ENCODE measurements at regions not wholly inside any gene's neighbourhood (a gene's known extent, or its start where the extent isn't known, plus 50 kb on each side); places are given as distances from the start of the nearest gene placed in this dataset.
"Not testable (repeated sequence)": the region's sequence is repeated elsewhere in the genome, so short reads cannot be mapped to it uniquely, and the experiment has no call there.

GRCh38 chr11:107259811-107260221 is 197.8 kb downstream of the CWF19L2 start:
- Histone ChIP-seq H3K27me3 (ENCODE audit: control insufficient read depth in 3 of 3, insufficient read depth in 3 of 3, low read length in 3 of 3) (no peaks in the 10 kb centered on the region), H3K4me3 (ENCODE audit: low read depth in 1 of 3, low read length in 3 of 3) (no peak overlapping the region), H3K9me3 (ENCODE audit: control insufficient read depth in 2 of 2, insufficient read depth in 1 of 2, low read depth in 1 of 2, low read length in 1 of 2) (no peaks in the 10 kb centered on the region), H3K27ac (ENCODE audit: low read depth in 1 of 3, low read length in 2 of 3) (no peak overlapping the region), H3K36me3 (ENCODE audit: control insufficient read depth in 3 of 3, insufficient read depth in 2 of 3, low read depth in 1 of 3, low read length in 3 of 3) (no peaks in the 10 kb centered on the region), H3K4me1 (ENCODE audit: control insufficient read depth in 3 of 3, insufficient read depth in 2 of 3, low read depth in 1 of 3, low read length in 2 of 3) (no peaks in the 10 kb centered on the region)
- 40 to 71% (median 66%) methylated on average over 7 of the region's 7 CpGs for WGBS, 3 donors
- FAIRE-seq (no peak), DNase-seq (no peak)

DNA sequence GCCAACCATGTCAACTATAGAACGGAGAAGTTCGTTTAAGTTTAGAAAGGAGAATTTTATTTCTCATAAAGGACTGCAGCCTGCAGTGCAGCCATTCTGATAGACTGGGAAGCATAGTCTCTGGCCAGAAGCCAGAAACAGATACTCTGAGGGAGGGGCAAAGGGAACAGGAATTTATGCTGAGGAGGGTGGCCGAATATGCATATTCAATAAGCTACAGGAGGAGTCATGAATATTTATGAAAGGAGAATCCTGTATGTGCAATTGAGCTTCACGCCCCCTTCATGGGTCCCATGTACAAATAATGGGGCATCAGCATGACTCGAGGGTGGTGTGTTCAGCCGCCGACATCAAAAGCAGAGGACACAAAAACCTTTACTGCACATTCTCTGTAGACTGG is 199.9 kb downstream of the CWF19L2 start:
- no peak for DNase-seq

GRCh38 chr11:107253661-107254060 is 204.0 kb downstream of the CWF19L2 start:
- H3K36me3 ChIP-seq (ENCODE audit: control insufficient read depth in 3 of 3, insufficient read depth in 2 of 3, low read depth in 1 of 3, low read length in 3 of 3); FAIRE-seq; H3K4me1 ChIP-seq (ENCODE audit: control insufficient read depth in 3 of 3, insufficient read depth in 2 of 3, low read depth in 1 of 3, low read length in 2 of 3); H3K27ac ChIP-seq (ENCODE audit: low read depth in 1 of 3, low read length in 2 of 3); H3K9me3 ChIP-seq (ENCODE audit: control insufficient read depth in 2 of 2, insufficient read depth in 1 of 2, low read depth in 1 of 2, low read length in 1 of 2); H3K4me3 ChIP-seq (ENCODE audit: low read depth in 1 of 3, low read length in 3 of 3); DNase-seq; H3K27me3 ChIP-seq (ENCODE audit: control insufficient read depth in 3 of 3, insufficient read depth in 3 of 3, low read length in 3 of 3): not testable (repeated sequence)
- 84 to 86% (median 84%) methylated on average over 8 of the region's 8 CpGs for WGBS, 3 donors

More for the DNA sequence above, 199.9 kb downstream of the CWF19L2 start:
- H3K36me3 ChIP-seq (ENCODE audit: control insufficient read depth in 3 of 3, insufficient read depth in 2 of 3, low read depth in 1 of 3, low read length in 3 of 3), result no peaks in the 10 kb centered on the region
- H3K27ac ChIP-seq (ENCODE audit: low read depth in 1 of 3, low read length in 2 of 3), result no peak overlapping the region
- no peak overlapping the region for H3K4me3 ChIP-seq (ENCODE audit: low read depth in 1 of 3, low read length in 3 of 3)
- no peaks in the 10 kb centered on the region for H3K27me3 ChIP-seq (ENCODE audit: control insufficient read depth in 3 of 3, insufficient read depth in 3 of 3, low read length in 3 of 3)
- H3K4me1 ChIP-seq (ENCODE audit: control insufficient read depth in 3 of 3, insufficient read depth in 2 of 3, low read depth in 1 of 3, low read length in 2 of 3), result no peaks in the 10 kb centered on the region
- 92 to 94% (median 93%) methylated on average over 7 of the region's 7 CpGs for WGBS, 3 donors
- no peaks in the 10 kb centered on the region for H3K9me3 ChIP-seq (ENCODE audit: control insufficient read depth in 2 of 2, insufficient read depth in 1 of 2, low read depth in 1 of 2, low read length in 1 of 2)
- FAIRE-seq, result no peak

DNA sequence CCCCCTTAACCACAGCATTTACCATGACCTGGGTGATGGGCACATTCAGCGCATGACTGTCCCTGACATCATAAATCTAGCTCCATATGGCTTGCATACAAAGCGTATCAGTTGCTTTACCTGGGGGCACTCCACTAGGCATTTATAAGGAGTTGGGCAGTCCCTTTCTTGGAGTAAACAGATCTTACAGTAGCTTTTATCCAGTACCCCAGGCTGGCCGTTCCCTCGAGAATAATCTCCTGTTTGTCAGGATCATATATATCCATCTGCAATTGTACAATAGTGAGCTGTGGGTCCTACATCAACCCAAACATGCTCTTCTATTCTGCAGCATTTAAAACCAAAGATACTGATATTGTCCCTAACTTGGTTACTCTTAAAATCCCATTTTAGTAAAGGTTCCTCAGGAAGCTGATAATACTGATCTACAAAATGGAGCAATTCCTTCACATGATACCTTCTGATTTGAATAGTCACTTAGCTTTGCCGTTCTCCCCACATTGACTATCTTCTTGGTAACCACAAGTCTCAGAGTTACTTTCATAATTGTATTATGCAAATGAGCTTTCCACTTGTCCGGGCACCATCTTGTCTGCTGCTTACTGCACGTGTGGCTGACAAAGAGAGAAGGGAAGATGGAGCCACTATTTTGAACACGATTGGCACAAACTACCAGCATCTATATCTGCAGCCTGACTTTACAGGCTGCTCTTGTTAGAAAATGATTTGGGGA is 205.0 kb downstream of the CWF19L2 start:
- Histone ChIP-seq H3K36me3 (ENCODE audit: control insufficient read depth in 3 of 3, insufficient read depth in 2 of 3, low read depth in 1 of 3, low read length in 3 of 3) (no peaks in the 10 kb centered on the region), H3K4me1 (ENCODE audit: control insufficient read depth in 3 of 3, insufficient read depth in 2 of 3, low read depth in 1 of 3, low read length in 2 of 3) (no peaks in the 10 kb centered on the region), H3K4me3 (ENCODE audit: low read depth in 1 of 3, low read length in 3 of 3) (no peak overlapping the region), H3K27ac (ENCODE audit: low read depth in 1 of 3, low read length in 2 of 3) (no peak overlapping the region), H3K9me3 (ENCODE audit: control insufficient read depth in 2 of 2, insufficient read depth in 1 of 2, low read depth in 1 of 2, low read length in 1 of 2) (no peaks in the 10 kb centered on the region), H3K27me3 (ENCODE audit: control insufficient read depth in 3 of 3, insufficient read depth in 3 of 3, low read length in 3 of 3) (no peaks in the 10 kb centered on the region)
- WGBS, 3 donors, result 84 to 88% (median 84%) methylated on average over 8 of the region's 8 CpGs
- DNase-seq (no peak), FAIRE-seq (no peak)

DNA sequence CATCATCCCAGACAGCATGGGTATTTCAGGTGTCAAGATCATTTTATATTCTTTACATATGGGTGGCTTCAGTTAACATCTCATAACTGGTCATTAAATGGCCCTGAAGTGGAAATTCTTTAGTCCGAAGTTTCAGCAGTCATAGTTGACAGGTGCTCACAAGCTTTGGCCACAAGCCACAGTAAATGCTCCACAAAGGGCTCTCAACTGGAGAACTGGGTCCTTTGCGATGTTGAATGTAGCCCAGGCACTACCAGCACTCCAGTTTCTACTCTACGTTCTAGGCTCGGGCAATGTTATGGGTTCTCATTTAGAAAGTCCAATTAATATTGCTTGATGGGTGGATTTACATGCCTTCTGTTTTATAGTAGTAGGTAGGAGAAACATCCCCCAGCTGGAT is 206.3 kb downstream of the CWF19L2 start:
- Histone ChIP-seq H3K27me3 (ENCODE audit: control insufficient read depth in 3 of 3, insufficient read depth in 3 of 3, low read length in 3 of 3) (peaks cover 0 to 1% (median 0%) of the 10 kb centered on the region in 3 donors), H3K4me3 (ENCODE audit: low read depth in 1 of 3, low read length in 3 of 3) (no peak overlapping the region), H3K4me1 (ENCODE audit: control insufficient read depth in 3 of 3, insufficient read depth in 2 of 3, low read depth in 1 of 3, low read length in 2 of 3) (no peaks in the 10 kb centered on the region), H3K27ac (ENCODE audit: low read depth in 1 of 3, low read length in 2 of 3) (no peak overlapping the region), H3K9me3 (ENCODE audit: control insufficient read depth in 2 of 2, insufficient read depth in 1 of 2, low read depth in 1 of 2, low read length in 1 of 2) (no peaks in the 10 kb centered on the region), H3K36me3 (ENCODE audit: control insufficient read depth in 3 of 3, insufficient read depth in 2 of 3, low read depth in 1 of 3, low read length in 3 of 3) (no peaks in the 10 kb centered on the region)
- WGBS, 3 donors, result 93 to 94% (median 94%) methylated on average over 4 of the region's 4 CpGs
- FAIRE-seq (no peak), DNase-seq (no peak)

- no peaks in the 10 kb centered on the region for H3K36me3 ChIP-seq (ENCODE audit: control insufficient read depth in 3 of 3, insufficient read depth in 2 of 3, low read depth in 1 of 3, low read length in 3 of 3)
- FAIRE-seq (no peak), DNase-seq (no peak)
- H3K4me1 ChIP-seq (ENCODE audit: control insufficient read depth in 3 of 3, insufficient read depth in 2 of 3, low read depth in 1 of 3, low read length in 2 of 3), result no peaks in the 10 kb centered on the region
- H3K4me3 ChIP-seq (ENCODE audit: low read depth in 1 of 3, low read length in 3 of 3), result no peak overlapping the region
- no peaks in the 10 kb centered on the region for H3K9me3 ChIP-seq (ENCODE audit: control insufficient read depth in 2 of 2, insufficient read depth in 1 of 2, low read depth in 1 of 2, low read length in 1 of 2)
- 83 to 91% (median 88%) methylated on average over 3 of the region's 3 CpGs for WGBS, 3 donors
- peaks cover 0 to 1% (median 0%) of the 10 kb centered on the region in 3 donors for H3K27me3 ChIP-seq (ENCODE audit: control insufficient read depth in 3 of 3, insufficient read depth in 3 of 3, low read length in 3 of 3)
- no peak overlapping the region for H3K27ac ChIP-seq (ENCODE audit: low read depth in 1 of 3, low read length in 2 of 3)
Measured at GRCh38 chr11:107250017-107250416, 207.6 kb downstream of the CWF19L2 start.

DNA sequence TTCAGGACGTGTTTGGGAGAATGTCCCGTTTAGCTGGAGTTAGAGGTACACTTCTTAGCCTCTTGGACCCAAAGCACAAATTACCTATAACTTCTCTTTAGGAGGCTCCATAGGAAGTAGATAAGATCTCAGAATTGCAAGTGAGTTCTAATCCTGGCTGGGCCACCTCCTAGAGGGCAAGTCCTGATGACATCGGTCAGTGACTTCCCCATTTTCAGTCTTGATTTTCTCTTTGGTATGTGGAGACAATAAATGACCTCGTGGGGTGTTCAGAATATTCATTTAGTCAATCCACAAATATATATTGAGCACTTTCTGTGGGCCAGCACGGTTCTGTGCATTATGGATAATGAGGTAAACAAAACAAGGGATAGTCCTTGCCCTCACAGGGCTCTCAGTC is 208.6 kb downstream of the CWF19L2 start:
- Histone ChIP-seq H3K27ac (ENCODE audit: low read depth in 1 of 3, low read length in 2 of 3) (no peak overlapping the region), H3K9me3 (ENCODE audit: control insufficient read depth in 2 of 2, insufficient read depth in 1 of 2, low read depth in 1 of 2, low read length in 1 of 2) (no peaks in the 10 kb centered on the region), H3K36me3 (ENCODE audit: control insufficient read depth in 3 of 3, insufficient read depth in 2 of 3, low read depth in 1 of 3, low read length in 3 of 3) (no peaks in the 10 kb centered on the region), H3K27me3 (ENCODE audit: control insufficient read depth in 3 of 3, insufficient read depth in 3 of 3, low read length in 3 of 3) (peaks cover 0 to 1% (median 0%) of the 10 kb centered on the region in 3 donors), H3K4me3 (ENCODE audit: low read depth in 1 of 3, low read length in 3 of 3) (no peak overlapping the region), H3K4me1 (ENCODE audit: control insufficient read depth in 3 of 3, insufficient read depth in 2 of 3, low read depth in 1 of 3, low read length in 2 of 3) (no peaks in the 10 kb centered on the region)
- 56 to 72% (median 62%) methylated on average over 5 of the region's 5 CpGs for WGBS, 3 donors
- FAIRE-seq (no peak), DNase-seq (no peak)

DNA sequence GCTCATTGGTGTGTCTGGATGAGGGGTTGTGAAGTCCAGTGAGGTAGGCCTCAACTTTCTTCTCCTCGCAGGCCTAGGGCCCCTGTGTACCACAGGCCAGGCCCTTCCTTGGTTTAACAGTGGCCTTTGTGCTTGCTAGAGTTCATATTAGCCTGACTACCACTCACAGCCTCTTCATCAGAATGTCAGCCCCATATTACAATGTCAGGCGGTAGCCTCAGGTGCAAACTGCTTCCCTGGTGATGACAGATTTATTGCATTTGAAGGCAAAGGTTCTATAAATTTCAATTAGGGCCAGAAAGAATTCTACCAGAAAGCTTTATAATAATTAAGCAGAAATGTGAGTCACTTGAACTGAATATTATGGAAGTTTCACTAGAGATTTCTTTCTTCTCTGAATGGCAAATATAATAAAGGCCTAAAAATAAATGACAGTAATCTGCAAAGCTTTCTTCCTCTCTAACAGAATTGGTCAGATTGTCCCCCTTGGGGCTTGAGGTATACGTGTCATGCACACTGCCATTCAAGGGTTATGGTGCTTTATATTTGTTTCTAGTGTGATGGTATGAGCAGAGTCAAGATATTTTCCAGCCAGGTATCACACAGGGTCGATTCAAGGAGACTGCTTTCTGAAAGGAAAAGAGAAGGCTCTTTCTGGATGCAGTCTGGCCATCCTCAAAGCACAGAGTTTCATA is 210.3 kb downstream of the CWF19L2 start:
- FAIRE-seq (no peak), DNase-seq (peak in 1 of 2 donors; percentile 67)
- Histone ChIP-seq H3K27me3 (ENCODE audit: control insufficient read depth in 3 of 3, insufficient read depth in 3 of 3, low read length in 3 of 3) (peaks cover 0 to 1% (median 0%) of the 10 kb centered on the region in 3 donors), H3K9me3 (ENCODE audit: control insufficient read depth in 2 of 2, insufficient read depth in 1 of 2, low read depth in 1 of 2, low read length in 1 of 2) (no peaks in the 10 kb centered on the region), H3K36me3 (ENCODE audit: control insufficient read depth in 3 of 3, insufficient read depth in 2 of 3, low read depth in 1 of 3, low read length in 3 of 3) (no peaks in the 10 kb centered on the region), H3K4me1 (ENCODE audit: control insufficient read depth in 3 of 3, insufficient read depth in 2 of 3, low read depth in 1 of 3, low read length in 2 of 3) (no peaks in the 10 kb centered on the region), H3K4me3 (ENCODE audit: low read depth in 1 of 3, low read length in 3 of 3) (no peak overlapping the region), H3K27ac (ENCODE audit: low read depth in 1 of 3, low read length in 2 of 3) (no peak overlapping the region)
- 60 to 76% (median 68%) methylated on average over 4 of the region's 4 CpGs for WGBS, 3 donors
